Activated T-cell treated with anti-CD3 and anti-CD28 coated beads, Interleukin-2, amount 50 U/mL, for 24 hours (primary cell): ENCODE measurements at regions not wholly inside any gene's neighbourhood (a gene's known extent, or its start where the extent isn't known, plus 50 kb on each side); places are given as distances from the start of the nearest gene placed in this dataset.
"Not testable (repeated sequence)": the region's sequence is repeated elsewhere in the genome, so short reads cannot be mapped to it uniquely, and the experiment has no call there.

Source experiments
- DNase-seq: peaks from one replicate; pipeline ENCODE4 v3.0.0-alpha.2; 2020
- H3K27ac Mint-ChIP-seq: 2 replicates; pipeline ENCODE4 v1.8.0; 2020; ENCODE audit warnings: mild to moderate bottlenecking, mixed read lengths
- H3K27me3 Mint-ChIP-seq: 2 replicates; pipeline ENCODE4 v1.8.0; 2020; ENCODE audit warnings: mixed read lengths
- H3K36me3 Mint-ChIP-seq: 2 replicates; pipeline ENCODE4 v1.8.0; 2020; ENCODE audit warnings: low read depth, mixed read lengths
- H3K4me1 Mint-ChIP-seq: 2 replicates; pipeline ENCODE4 v1.8.0; 2020; ENCODE audit warnings: low read depth, mixed read lengths
- H3K4me3 Mint-ChIP-seq: 2 replicates; pipeline ENCODE4 v1.8.0; 2020; ENCODE audit warnings: mild to moderate bottlenecking, moderate library complexity, mixed read lengths
- H3K9me3 Mint-ChIP-seq: 2 replicates; pipeline ENCODE4 v1.8.0; 2020; ENCODE audit warnings: mixed read lengths

- peaks cover 36% of the 10 kb centered on the region for H3K27me3 Mint-ChIP-seq
- not testable (repeated sequence) for H3K4me1 Mint-ChIP-seq, H3K4me3 Mint-ChIP-seq
Observed at GRCh38 chr3:195999176-195999575, 82.7 kb downstream of the TFRC start.

GRCh38 chr3:195996314-195996713, 85.6 kb downstream of the TFRC start:
- H3K27me3 Mint-ChIP-seq: peaks cover 27% of the 10 kb centered on the region
- DNase-seq, H3K27ac Mint-ChIP-seq, H3K4me1 Mint-ChIP-seq, H3K4me3 Mint-ChIP-seq, H3K36me3 Mint-ChIP-seq, H3K9me3 Mint-ChIP-seq: not testable (repeated sequence)

More at GRCh38 chr3:195999176-195999575, 82.7 kb downstream of the TFRC start:
- not testable (repeated sequence) for DNase-seq, H3K27ac Mint-ChIP-seq, H3K36me3 Mint-ChIP-seq, H3K9me3 Mint-ChIP-seq

GRCh38 chr3:195994343-195994742, 86.0 kb upstream of the TNK2 start:
- H3K9me3 Mint-ChIP-seq: not testable (repeated sequence)

GRCh38 chr3:195993671-195994070, 85.3 kb upstream of the TNK2 start:
- H3K9me3 Mint-ChIP-seq, DNase-seq, H3K4me1 Mint-ChIP-seq: not testable (repeated sequence)

More at GRCh38 chr3:195994343-195994742, 86.0 kb upstream of the TNK2 start:
- DNase-seq: peak; percentile 74
- not testable (repeated sequence) for H3K4me1 Mint-ChIP-seq, H3K4me3 Mint-ChIP-seq, H3K36me3 Mint-ChIP-seq, H3K27ac Mint-ChIP-seq
- H3K27me3 Mint-ChIP-seq: peaks cover 10% of the 10 kb centered on the region

GRCh38 chr3:195992956-195993595, 84.7 kb upstream of the TNK2 start:
- H3K4me3 Mint-ChIP-seq: not testable (repeated sequence)

More at GRCh38 chr3:195993671-195994070, 85.3 kb upstream of the TNK2 start:
- not testable (repeated sequence) for H3K27me3 Mint-ChIP-seq, H3K4me3 Mint-ChIP-seq, H3K36me3 Mint-ChIP-seq, H3K27ac Mint-ChIP-seq

GRCh38 chr3:195991986-195992385, 83.6 kb upstream of the TNK2 start:
- H3K4me1 Mint-ChIP-seq, H3K4me3 Mint-ChIP-seq, H3K27ac Mint-ChIP-seq: not testable (repeated sequence)

More at GRCh38 chr3:195992956-195993595, 84.7 kb upstream of the TNK2 start:
- not testable (repeated sequence) for H3K27ac Mint-ChIP-seq, H3K27me3 Mint-ChIP-seq, H3K9me3 Mint-ChIP-seq, H3K4me1 Mint-ChIP-seq, H3K36me3 Mint-ChIP-seq, DNase-seq

GRCh38 chr3:195991243-195991642, 82.9 kb upstream of the TNK2 start:
- not testable (repeated sequence) for H3K4me1 Mint-ChIP-seq, H3K9me3 Mint-ChIP-seq, H3K36me3 Mint-ChIP-seq, DNase-seq, H3K27me3 Mint-ChIP-seq
- peak overlapping the region; percentile 80 for H3K27ac Mint-ChIP-seq
- peak overlapping the region; percentile 77 for H3K4me3 Mint-ChIP-seq

More at GRCh38 chr3:195991986-195992385, 83.6 kb upstream of the TNK2 start:
- H3K27me3 Mint-ChIP-seq, H3K36me3 Mint-ChIP-seq, DNase-seq, H3K9me3 Mint-ChIP-seq: not testable (repeated sequence)

GRCh38 chr3:195990841-195991174, 82.5 kb upstream of the TNK2 start:
- not testable (repeated sequence) for H3K4me1 Mint-ChIP-seq, H3K9me3 Mint-ChIP-seq, H3K27me3 Mint-ChIP-seq, DNase-seq, H3K36me3 Mint-ChIP-seq
- H3K4me3 Mint-ChIP-seq: peak overlapping the region; percentile 77
- peak overlapping the region; percentile 80 for H3K27ac Mint-ChIP-seq

GRCh38 chr3:195989921-195990840, 81.8 kb upstream of the TNK2 start:
- H3K4me1 Mint-ChIP-seq, H3K27me3 Mint-ChIP-seq, H3K9me3 Mint-ChIP-seq, H3K36me3 Mint-ChIP-seq: not testable (repeated sequence)
- peak overlapping the region; percentile 77 for H3K4me3 Mint-ChIP-seq
- peak; percentile 98 for DNase-seq
- H3K27ac Mint-ChIP-seq: peak overlapping the region; percentile 84

- not testable (repeated sequence) for H3K27me3 Mint-ChIP-seq, H3K36me3 Mint-ChIP-seq, H3K4me1 Mint-ChIP-seq, H3K27ac Mint-ChIP-seq, H3K9me3 Mint-ChIP-seq
- DNase-seq: peak; percentile 57
- H3K4me3 Mint-ChIP-seq: peak overlapping the region; percentile 60
Observed at GRCh38 chr3:195989197-195989920, 81.0 kb upstream of the TNK2 start.

GRCh38 chr3:195988764-195989163, 80.4 kb upstream of the TNK2 start:
- H3K4me1 Mint-ChIP-seq, H3K9me3 Mint-ChIP-seq, H3K36me3 Mint-ChIP-seq, H3K27me3 Mint-ChIP-seq, H3K27ac Mint-ChIP-seq, DNase-seq: not testable (repeated sequence)
- H3K4me3 Mint-ChIP-seq: peak overlapping the region; percentile 60

- not testable (repeated sequence) for H3K27me3 Mint-ChIP-seq, H3K9me3 Mint-ChIP-seq, H3K27ac Mint-ChIP-seq, H3K4me3 Mint-ChIP-seq, H3K4me1 Mint-ChIP-seq, DNase-seq
- peaks cover 18% of the 10 kb centered on the region for H3K36me3 Mint-ChIP-seq
Observed at GRCh38 chr3:195987001-195987400, 78.7 kb upstream of the TNK2 start.

GRCh38 chr3:195986576-195986975, 78.2 kb upstream of the TNK2 start:
- H3K27me3 Mint-ChIP-seq, H3K27ac Mint-ChIP-seq, H3K9me3 Mint-ChIP-seq, H3K4me1 Mint-ChIP-seq, H3K4me3 Mint-ChIP-seq, DNase-seq: not testable (repeated sequence)
- H3K36me3 Mint-ChIP-seq: peaks cover 22% of the 10 kb centered on the region

- DNase-seq: not testable (repeated sequence)
Observed at GRCh38 chr3:195985348-195985920, 77.1 kb upstream of the TNK2 start.

More at GRCh38 chr3:195985348-195985920, 77.1 kb upstream of the TNK2 start:
- not testable (repeated sequence) for H3K9me3 Mint-ChIP-seq, H3K4me3 Mint-ChIP-seq, H3K27ac Mint-ChIP-seq, H3K27me3 Mint-ChIP-seq, H3K4me1 Mint-ChIP-seq
- peaks cover 24% of the 10 kb centered on the region for H3K36me3 Mint-ChIP-seq
